Body of pancreas (tissue), 4 donors: ENCODE measurements at regions not wholly inside any gene's neighbourhood (a gene's known extent, or its start where the extent isn't known, plus 50 kb on each side); places are given as distances from the start of the nearest gene placed in this dataset.

Experiments used
- POLR2A ChIP-seq, 3 donors: fragments of 450-650 bp; IDR thresholded peaks; one replicate each; pipeline ENCODE4 v1.6.1; 2016; ENCODE audit warnings: antibody characterized with exemption in 3 of 3, mild to moderate bottlenecking in 2 of 3
- TF ChIP-seq, protein P1 (sequence below), 7 experiments: fragments of 450-650 bp in 4 of 7; fragments of 200-600 bp in 3 of 7; sonication (generic) in 3 of 7; IDR thresholded peaks; one replicate each; pipeline ENCODE4 v1.5.1; 2016 to 2019; ENCODE audit warnings: antibody characterized with exemption in 7 of 7

DNA sequence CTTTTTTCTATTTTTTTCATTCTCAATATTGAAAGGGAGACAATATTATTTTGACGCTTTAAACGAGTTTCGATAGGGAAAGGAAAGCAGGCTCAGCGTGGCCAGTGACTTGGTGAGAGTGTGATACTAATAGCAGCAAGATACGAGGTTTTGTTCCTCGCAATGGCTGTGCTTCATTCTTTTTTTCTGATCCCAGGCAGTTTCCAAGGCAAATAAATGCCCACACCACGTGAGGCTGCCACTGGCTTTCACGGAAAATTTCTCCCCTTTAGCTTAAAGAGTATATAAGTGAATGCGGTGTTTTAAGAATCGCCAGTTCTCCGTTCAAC, 196.4 kb upstream of the ZNF184 start:
- TF ChIP-seq, protein P1, sequence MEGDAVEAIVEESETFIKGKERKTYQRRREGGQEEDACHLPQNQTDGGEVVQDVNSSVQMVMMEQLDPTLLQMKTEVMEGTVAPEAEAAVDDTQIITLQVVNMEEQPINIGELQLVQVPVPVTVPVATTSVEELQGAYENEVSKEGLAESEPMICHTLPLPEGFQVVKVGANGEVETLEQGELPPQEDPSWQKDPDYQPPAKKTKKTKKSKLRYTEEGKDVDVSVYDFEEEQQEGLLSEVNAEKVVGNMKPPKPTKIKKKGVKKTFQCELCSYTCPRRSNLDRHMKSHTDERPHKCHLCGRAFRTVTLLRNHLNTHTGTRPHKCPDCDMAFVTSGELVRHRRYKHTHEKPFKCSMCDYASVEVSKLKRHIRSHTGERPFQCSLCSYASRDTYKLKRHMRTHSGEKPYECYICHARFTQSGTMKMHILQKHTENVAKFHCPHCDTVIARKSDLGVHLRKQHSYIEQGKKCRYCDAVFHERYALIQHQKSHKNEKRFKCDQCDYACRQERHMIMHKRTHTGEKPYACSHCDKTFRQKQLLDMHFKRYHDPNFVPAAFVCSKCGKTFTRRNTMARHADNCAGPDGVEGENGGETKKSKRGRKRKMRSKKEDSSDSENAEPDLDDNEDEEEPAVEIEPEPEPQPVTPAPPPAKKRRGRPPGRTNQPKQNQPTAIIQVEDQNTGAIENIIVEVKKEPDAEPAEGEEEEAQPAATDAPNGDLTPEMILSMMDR (IDR thresholded peaks at IDR 0.05), result no peak
- TF ChIP-seq POLR2A (IDR thresholded peaks at IDR 0.05), result no peak
